ENCODE measurements at regions not wholly inside any gene's neighbourhood (a gene's known extent, or its start where the extent isn't known, plus 50 kb on each side); places are given as distances from the start of the nearest gene placed in this dataset.

DNA sequence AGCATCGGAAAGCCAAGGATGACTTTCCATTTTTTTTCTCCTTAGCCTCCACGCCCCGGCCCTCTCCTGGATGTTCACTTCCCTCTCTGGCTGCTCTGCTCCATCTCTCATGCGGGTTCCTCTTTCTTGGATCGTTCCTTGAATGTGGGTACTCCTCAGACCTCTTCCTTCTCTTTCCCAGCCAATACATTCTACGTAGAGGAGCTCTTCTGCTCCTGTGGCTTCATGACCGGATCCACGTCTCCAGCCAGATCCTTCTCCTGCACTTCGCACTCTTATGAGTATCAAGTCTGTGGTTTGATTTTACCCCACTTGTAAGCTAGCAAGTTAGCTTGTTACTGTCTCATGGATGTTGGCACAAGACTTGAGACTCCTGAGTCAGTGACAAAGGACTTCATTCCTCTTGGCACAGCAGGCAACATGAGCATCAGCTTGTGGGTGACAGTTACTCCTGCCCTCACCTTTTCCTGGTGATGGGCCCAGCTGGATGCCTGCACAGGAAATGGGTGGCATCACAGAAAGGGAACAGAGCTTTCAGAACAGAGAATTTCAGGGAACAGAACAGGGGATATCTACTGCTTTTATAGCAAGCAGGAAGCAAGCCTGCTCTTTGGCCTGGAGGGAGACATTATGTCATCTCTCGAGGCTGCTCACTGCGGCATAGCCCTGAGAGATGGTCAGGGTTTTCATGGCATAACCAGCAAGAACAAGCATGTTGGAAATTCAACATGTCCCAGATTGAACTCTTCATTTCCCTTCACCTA lies 100.1 kb upstream of the KIF26B start:
- Histone ChIP-seq H3K27ac (ENCODE audit: low read depth, low read length) (no peak overlapping the region), H3K4me1 (ENCODE audit: control insufficient read depth in 3 of 3, insufficient read depth in 3 of 3, low read length in 3 of 3) (no peaks in the 10 kb centered on the region), H3K9me3 (ENCODE audit: control insufficient read depth in 3 of 3, low read length in 3 of 3) (no peaks in the 10 kb centered on the region), H3K27me3 (ENCODE audit: control insufficient read depth in 3 of 3, insufficient read depth in 3 of 3, low read length in 3 of 3) (no peaks in the 10 kb centered on the region), H3K9ac (ENCODE audit: low read depth in 1 of 3, low read length in 3 of 3) (no peak overlapping the region), H3K4me3 (ENCODE audit: low read length in 3 of 3) (no peak overlapping the region), H3K36me3 (ENCODE audit: control insufficient read depth in 3 of 3, insufficient read depth in 3 of 3, low read length in 3 of 3) (peaks cover 0 to 3% (median 2%) of the 10 kb centered on the region in 3 donors)

DNA sequence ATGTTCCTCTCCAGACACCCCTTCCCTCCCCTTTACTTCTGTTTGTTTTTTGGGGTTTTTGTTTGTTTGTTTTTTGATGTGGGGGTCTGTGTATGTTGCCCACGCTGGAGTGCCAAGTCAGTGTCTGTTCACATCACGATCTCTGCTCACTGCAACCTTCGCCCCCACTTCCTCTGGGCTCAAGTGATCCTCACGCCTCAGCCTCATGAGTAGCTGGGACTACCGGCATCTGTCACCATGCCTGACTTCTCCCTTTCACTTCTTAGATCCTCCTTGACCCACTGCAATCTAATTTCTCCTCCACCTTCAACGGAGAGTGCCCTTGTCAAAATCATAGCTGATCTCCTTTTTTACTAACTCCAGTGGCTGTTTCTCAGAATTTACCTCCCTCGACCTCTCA lies 100.7 kb upstream of the KIF26B start:
- H3K4me1 ChIP-seq (ENCODE audit: control insufficient read depth in 3 of 3, insufficient read depth in 3 of 3, low read length in 3 of 3), result no peaks in the 10 kb centered on the region
- H3K36me3 ChIP-seq (ENCODE audit: control insufficient read depth in 3 of 3, insufficient read depth in 3 of 3, low read length in 3 of 3), result peaks cover 0 to 3% (median 2%) of the 10 kb centered on the region in 3 donors
- no peaks in the 10 kb centered on the region for H3K9me3 ChIP-seq (ENCODE audit: control insufficient read depth in 3 of 3, low read length in 3 of 3)
- no peaks in the 10 kb centered on the region for H3K27me3 ChIP-seq (ENCODE audit: control insufficient read depth in 3 of 3, insufficient read depth in 3 of 3, low read length in 3 of 3)
- no peak overlapping the region for H3K9ac ChIP-seq (ENCODE audit: low read depth in 1 of 3, low read length in 3 of 3)
- no peak overlapping the region for H3K4me3 ChIP-seq (ENCODE audit: low read length in 3 of 3)
- H3K27ac ChIP-seq (ENCODE audit: low read depth, low read length), result no peak overlapping the region

- H3K9me3 ChIP-seq (ENCODE audit: control insufficient read depth in 3 of 3, low read length in 3 of 3), result no peaks in the 10 kb centered on the region
- peaks cover 0 to 3% (median 2%) of the 10 kb centered on the region in 3 donors for H3K36me3 ChIP-seq (ENCODE audit: control insufficient read depth in 3 of 3, insufficient read depth in 3 of 3, low read length in 3 of 3)
- no peaks in the 10 kb centered on the region for H3K27me3 ChIP-seq (ENCODE audit: control insufficient read depth in 3 of 3, insufficient read depth in 3 of 3, low read length in 3 of 3)
- H3K4me1 ChIP-seq (ENCODE audit: control insufficient read depth in 3 of 3, insufficient read depth in 3 of 3, low read length in 3 of 3), result no peaks in the 10 kb centered on the region
- H3K27ac ChIP-seq (ENCODE audit: low read depth, low read length), result no peak overlapping the region
- H3K4me3 ChIP-seq (ENCODE audit: low read length in 3 of 3), result no peak overlapping the region
- H3K9ac ChIP-seq (ENCODE audit: low read depth in 1 of 3, low read length in 3 of 3), result no peak overlapping the region
These were observed 102.5 kb upstream of the KIF26B start for GRCh38 chr1:245052258-245052657.

GRCh38 chr1:245051349-245052221 lies 103.2 kb upstream of the KIF26B start:
- H3K36me3 ChIP-seq (ENCODE audit: control insufficient read depth in 3 of 3, insufficient read depth in 3 of 3, low read length in 3 of 3), result peaks cover 0 to 3% (median 2%) of the 10 kb centered on the region in 3 donors
- H3K9ac ChIP-seq (ENCODE audit: low read depth in 1 of 3, low read length in 3 of 3), result no peak overlapping the region
- H3K27ac ChIP-seq (ENCODE audit: low read depth, low read length), result no peak overlapping the region
- no peaks in the 10 kb centered on the region for H3K27me3 ChIP-seq (ENCODE audit: control insufficient read depth in 3 of 3, insufficient read depth in 3 of 3, low read length in 3 of 3)
- no peaks in the 10 kb centered on the region for H3K9me3 ChIP-seq (ENCODE audit: control insufficient read depth in 3 of 3, low read length in 3 of 3)
- no peaks in the 10 kb centered on the region for H3K4me1 ChIP-seq (ENCODE audit: control insufficient read depth in 3 of 3, insufficient read depth in 3 of 3, low read length in 3 of 3)
- H3K4me3 ChIP-seq (ENCODE audit: low read length in 3 of 3), result no peak overlapping the region

DNA sequence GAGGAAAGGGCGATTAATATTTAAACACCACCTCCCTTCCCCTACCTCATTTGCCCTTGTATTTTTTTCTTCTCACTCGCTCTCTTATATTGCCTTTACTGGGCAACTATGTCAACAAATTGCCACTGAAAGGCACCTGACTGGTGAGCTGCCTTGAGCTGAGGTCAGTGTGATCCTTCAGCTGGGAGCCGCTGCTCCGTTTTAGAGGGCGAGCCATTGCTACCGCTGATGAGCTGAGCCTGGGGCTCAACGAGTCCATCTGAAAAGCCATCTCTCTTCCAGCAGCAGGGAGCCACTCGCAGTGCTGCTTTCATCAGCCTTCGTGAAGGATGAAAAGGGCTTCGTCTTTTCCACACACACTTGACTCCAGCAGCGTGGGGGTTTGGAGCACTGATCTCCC lies 108.0 kb upstream of the KIF26B start:
- Histone ChIP-seq H3K27ac (ENCODE audit: low read depth, low read length) (no peak overlapping the region), H3K4me1 (ENCODE audit: control insufficient read depth in 3 of 3, insufficient read depth in 3 of 3, low read length in 3 of 3) (peaks cover 2 to 12% (median 5%) of the 10 kb centered on the region in 3 donors)

DNA sequence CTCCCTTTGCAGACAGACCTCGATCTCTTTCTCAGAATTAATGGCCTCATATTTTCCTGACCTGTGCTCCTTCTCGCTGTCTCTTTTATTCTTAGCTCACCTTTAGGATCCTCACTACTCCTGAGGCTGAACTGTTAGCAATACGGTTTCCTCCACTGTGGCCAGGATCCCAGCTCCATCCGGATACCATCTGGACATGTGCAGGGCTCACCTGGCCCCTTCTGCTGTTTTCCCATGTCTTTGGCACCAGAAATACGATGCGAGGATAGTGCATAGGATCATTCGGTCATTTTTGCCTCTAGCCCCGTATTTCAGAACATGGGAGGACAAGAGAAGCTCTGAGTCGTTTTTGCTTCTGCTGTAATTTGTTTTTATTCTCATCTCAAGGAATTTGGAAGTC lies 108.5 kb upstream of the KIF26B start:
- no peak overlapping the region for H3K27ac ChIP-seq (ENCODE audit: low read depth, low read length)

More for the DNA sequence above, 108.0 kb upstream of the KIF26B start:
- Histone ChIP-seq H3K4me3 (ENCODE audit: low read length in 3 of 3) (no peak overlapping the region), H3K9me3 (ENCODE audit: control insufficient read depth in 3 of 3, low read length in 3 of 3) (no peaks in the 10 kb centered on the region), H3K27me3 (ENCODE audit: control insufficient read depth in 3 of 3, insufficient read depth in 3 of 3, low read length in 3 of 3) (no peaks in the 10 kb centered on the region), H3K36me3 (ENCODE audit: control insufficient read depth in 3 of 3, insufficient read depth in 3 of 3, low read length in 3 of 3) (no peaks in the 10 kb centered on the region), H3K9ac (ENCODE audit: low read depth in 1 of 3, low read length in 3 of 3) (no peak overlapping the region)

DNA sequence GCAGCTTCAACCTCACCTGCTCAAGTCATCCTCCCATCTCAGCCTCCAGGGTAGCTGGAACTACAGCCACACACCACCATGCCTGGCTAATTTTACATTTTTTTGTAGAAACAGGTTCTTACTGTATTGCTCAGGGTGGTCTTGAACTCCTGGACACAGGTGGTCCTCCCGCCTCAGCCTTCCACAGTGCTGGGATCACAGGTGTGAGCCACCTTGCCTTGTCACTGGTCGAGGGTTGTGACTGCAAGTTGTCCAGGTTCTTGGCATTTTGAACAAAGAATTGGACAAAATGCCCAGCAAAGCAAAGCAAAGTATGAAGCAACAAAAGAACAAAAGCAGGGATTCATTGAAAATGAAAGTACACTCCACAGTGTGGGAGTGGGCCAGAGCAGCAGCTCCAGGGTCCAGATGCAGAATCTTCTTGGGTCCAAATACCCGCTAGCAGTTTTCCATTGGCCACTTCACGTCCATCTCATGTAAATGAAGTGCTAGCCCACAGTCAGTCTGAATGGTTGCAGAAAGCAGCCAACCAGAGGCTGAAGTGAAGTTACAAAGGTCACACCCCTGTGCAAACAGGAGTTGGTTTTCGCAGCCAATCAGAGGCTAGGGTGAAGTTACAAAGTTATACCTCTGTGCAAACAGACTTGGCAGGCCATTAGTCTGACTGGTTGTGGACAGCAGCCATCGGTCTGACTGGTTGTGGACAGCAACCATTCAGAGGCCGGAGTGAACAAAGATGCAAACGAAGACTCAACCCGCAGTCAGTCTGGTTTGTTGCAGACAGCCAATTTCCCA lies 109.5 kb upstream of the KIF26B start:
- Histone ChIP-seq H3K9me3 (ENCODE audit: control insufficient read depth in 3 of 3, low read length in 3 of 3) (no peaks in the 10 kb centered on the region), H3K4me3 (ENCODE audit: low read length in 3 of 3) (no peak overlapping the region), H3K27me3 (ENCODE audit: control insufficient read depth in 3 of 3, insufficient read depth in 3 of 3, low read length in 3 of 3) (no peaks in the 10 kb centered on the region), H3K4me1 (ENCODE audit: control insufficient read depth in 3 of 3, insufficient read depth in 3 of 3, low read length in 3 of 3) (peaks cover 2 to 12% (median 5%) of the 10 kb centered on the region in 3 donors), H3K9ac (ENCODE audit: low read depth in 1 of 3, low read length in 3 of 3) (no peak overlapping the region), H3K36me3 (ENCODE audit: control insufficient read depth in 3 of 3, insufficient read depth in 3 of 3, low read length in 3 of 3) (no peaks in the 10 kb centered on the region), H3K27ac (ENCODE audit: low read depth, low read length) (no peak overlapping the region)

More for the DNA sequence above, 108.5 kb upstream of the KIF26B start:
- peaks cover 2 to 12% (median 5%) of the 10 kb centered on the region in 3 donors for H3K4me1 ChIP-seq (ENCODE audit: control insufficient read depth in 3 of 3, insufficient read depth in 3 of 3, low read length in 3 of 3)
- no peaks in the 10 kb centered on the region for H3K36me3 ChIP-seq (ENCODE audit: control insufficient read depth in 3 of 3, insufficient read depth in 3 of 3, low read length in 3 of 3)
- H3K27me3 ChIP-seq (ENCODE audit: control insufficient read depth in 3 of 3, insufficient read depth in 3 of 3, low read length in 3 of 3), result no peaks in the 10 kb centered on the region
- H3K9ac ChIP-seq (ENCODE audit: low read depth in 1 of 3, low read length in 3 of 3), result no peak overlapping the region
- no peak overlapping the region for H3K4me3 ChIP-seq (ENCODE audit: low read length in 3 of 3)
- H3K9me3 ChIP-seq (ENCODE audit: control insufficient read depth in 3 of 3, low read length in 3 of 3), result no peaks in the 10 kb centered on the region

DNA sequence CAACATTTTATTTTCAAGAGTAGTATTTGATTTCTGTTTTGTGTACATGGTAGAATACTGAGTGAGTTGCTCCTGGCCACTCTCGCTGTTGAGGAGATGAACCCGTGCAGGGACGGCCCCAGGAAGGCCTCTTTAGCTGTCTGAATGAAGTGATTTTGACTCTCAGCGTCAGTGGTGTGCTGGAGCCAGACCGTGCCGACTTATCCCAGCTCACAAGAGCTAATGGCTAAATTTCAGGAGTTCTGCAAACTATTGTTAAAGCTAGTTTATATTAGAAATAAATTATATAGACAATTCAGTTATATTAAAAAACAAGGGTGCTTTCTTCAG lies 111.2 kb upstream of the KIF26B start:
- Histone ChIP-seq H3K9ac (ENCODE audit: low read depth in 1 of 3, low read length in 3 of 3) (no peak overlapping the region), H3K27ac (ENCODE audit: low read depth, low read length) (no peak overlapping the region), H3K27me3 (ENCODE audit: control insufficient read depth in 3 of 3, insufficient read depth in 3 of 3, low read length in 3 of 3) (no peaks in the 10 kb centered on the region), H3K36me3 (ENCODE audit: control insufficient read depth in 3 of 3, insufficient read depth in 3 of 3, low read length in 3 of 3) (no peaks in the 10 kb centered on the region), H3K4me1 (ENCODE audit: control insufficient read depth in 3 of 3, insufficient read depth in 3 of 3, low read length in 3 of 3) (peaks cover 2 to 12% (median 5%) of the 10 kb centered on the region in 3 donors), H3K4me3 (ENCODE audit: low read length in 3 of 3) (no peak overlapping the region), H3K9me3 (ENCODE audit: control insufficient read depth in 3 of 3, low read length in 3 of 3) (no peaks in the 10 kb centered on the region)

GRCh38 chr1:245041058-245041698 lies 113.6 kb upstream of the KIF26B start:
- Histone ChIP-seq H3K4me1 (ENCODE audit: control insufficient read depth in 3 of 3, insufficient read depth in 3 of 3, low read length in 3 of 3) (peaks cover 2 to 12% (median 5%) of the 10 kb centered on the region in 3 donors), H3K9ac (ENCODE audit: low read depth in 1 of 3, low read length in 3 of 3) (no peak overlapping the region), H3K9me3 (ENCODE audit: control insufficient read depth in 3 of 3, low read length in 3 of 3) (no peaks in the 10 kb centered on the region), H3K4me3 (ENCODE audit: low read length in 3 of 3) (no peak overlapping the region), H3K27me3 (ENCODE audit: control insufficient read depth in 3 of 3, insufficient read depth in 3 of 3, low read length in 3 of 3) (no peaks in the 10 kb centered on the region), H3K27ac (ENCODE audit: low read depth, low read length) (no peak overlapping the region), H3K36me3 (ENCODE audit: control insufficient read depth in 3 of 3, insufficient read depth in 3 of 3, low read length in 3 of 3) (no peaks in the 10 kb centered on the region)

Measured in skeletal muscle tissue (tissue), 3 donors.